ENCODE measurements at regions not wholly inside any gene's neighbourhood (a gene's known extent, or its start where the extent isn't known, plus 50 kb on each side); places are given as distances from the start of the nearest gene placed in this dataset.
A peak's percentile ranks its signal among the peaks of the same experiment; 100 is the strongest.

GRCh38 chr13:106238690-106239089, 296.8 kb downstream of the EFNB2 start:
- DNase-seq (ENCODE audit: low spot score) = no peak

GRCh38 chr13:106234636-106235035, 300.8 kb downstream of the EFNB2 start:
- DNase-seq (ENCODE audit: low spot score) = peak; percentile 2

- DNase-seq (ENCODE audit: low spot score) = no peak
Measured at GRCh38 chr13:106233134-106233735, 302.2 kb downstream of the EFNB2 start.

- DNase-seq (ENCODE audit: low spot score) = peak; percentile 6
Measured at GRCh38 chr13:106232681-106233080, 302.8 kb downstream of the EFNB2 start.

- no peak for DNase-seq (ENCODE audit: low spot score)
Measured at GRCh38 chr13:106230450-106230849, 305.0 kb downstream of the EFNB2 start.

- no peak for DNase-seq (ENCODE audit: low spot score)
Measured at GRCh38 chr13:106225126-106225525, 310.3 kb downstream of the EFNB2 start.

- no peak for DNase-seq (ENCODE audit: low spot score)
Measured at GRCh38 chr13:106220211-106220610, 315.3 kb downstream of the EFNB2 start.

GRCh38 chr13:106213028-106213757, 322.3 kb downstream of the EFNB2 start:
- DNase-seq (ENCODE audit: low spot score) = no peak

GRCh38 chr13:106212386-106213010, 323.0 kb downstream of the EFNB2 start:
- DNase-seq (ENCODE audit: low spot score) = peak; percentile 12

GRCh38 chr13:106210324-106210723, 325.1 kb downstream of the EFNB2 start:
- DNase-seq (ENCODE audit: low spot score) = no peak

GRCh38 chr13:106205871-106206270, 329.6 kb downstream of the EFNB2 start:
- no peak for DNase-seq (ENCODE audit: low spot score)

GRCh38 chr13:106197496-106197895, 338.0 kb downstream of the EFNB2 start:
- DNase-seq (ENCODE audit: low spot score) = no peak

- DNase-seq (ENCODE audit: low spot score) = no peak
Measured at GRCh38 chr13:106187501-106188095, 347.9 kb downstream of the EFNB2 start.

GRCh38 chr13:106187101-106187500, 348.4 kb downstream of the EFNB2 start:
- DNase-seq (ENCODE audit: low spot score) = no peak

GRCh38 chr13:106186366-106187030, 349.0 kb downstream of the EFNB2 start:
- DNase-seq (ENCODE audit: low spot score) = no peak

GRCh38 chr13:106184790-106185189, 350.7 kb downstream of the EFNB2 start:
- DNase-seq (ENCODE audit: low spot score) = no peak

- DNase-seq (ENCODE audit: low spot score) = peak; percentile 25
Measured at GRCh38 chr13:106183410-106184065, 351.9 kb downstream of the EFNB2 start.

GRCh38 chr13:106182404-106182803, 353.1 kb downstream of the EFNB2 start:
- no peak for DNase-seq (ENCODE audit: low spot score)

- DNase-seq (ENCODE audit: low spot score) = no peak
Measured at GRCh38 chr13:106178816-106179215, 356.6 kb downstream of the EFNB2 start.

- DNase-seq (ENCODE audit: low spot score) = no peak
Measured at GRCh38 chr13:106177146-106177545, 358.3 kb downstream of the EFNB2 start.

- DNase-seq (ENCODE audit: low spot score) = no peak
Measured at GRCh38 chr13:106176117-106176516, 359.3 kb downstream of the EFNB2 start.
